Mesothelial cell of epicardium (in vitro differentiated cells): ENCODE measurements at regions not wholly inside any gene's neighbourhood (a gene's known extent, or its start where the extent isn't known, plus 50 kb on each side); places are given as distances from the start of the nearest gene placed in this dataset.

Experiments used
- DNase-seq, 2 experiments: peaks; one replicate each; pipeline ENCODE4 v3.0.0; 2021; ENCODE audit warnings: low spot score in 2 of 2; ENCODE audit not compliant: unreplicated experiment in 2 of 2
- H3K27ac Mint-ChIP-seq: 2 replicates; pipeline ENCODE4 v1.8.0; 2021; ENCODE audit warnings: mixed read lengths
- H3K27me3 Mint-ChIP-seq: 2 replicates; pipeline ENCODE4 v1.8.0; 2021; ENCODE audit warnings: low read depth, mixed read lengths
- H3K36me3 Mint-ChIP-seq: 2 replicates; pipeline ENCODE4 v1.8.0; 2021; ENCODE audit warnings: mixed read lengths
- H3K4me1 Mint-ChIP-seq: 2 replicates; pipeline ENCODE4 v1.8.0; 2021; ENCODE audit warnings: mixed read lengths
- H3K4me3 Mint-ChIP-seq: 2 replicates; pipeline ENCODE4 v1.8.0; 2021; ENCODE audit warnings: mild to moderate bottlenecking, moderate library complexity, mixed read lengths
- H3K9me3 Mint-ChIP-seq: 2 replicates; pipeline ENCODE4 v1.8.0; 2021; ENCODE audit warnings: mixed read lengths
- CTCF ChIP-seq: fragments of 200-600 bp; sonication (generic); IDR thresholded peaks from one replicate; pipeline ENCODE4 v1.5.0; 2021; ENCODE audit warnings: antibody characterized with exemption; ENCODE audit not compliant: unreplicated experiment

DNA sequence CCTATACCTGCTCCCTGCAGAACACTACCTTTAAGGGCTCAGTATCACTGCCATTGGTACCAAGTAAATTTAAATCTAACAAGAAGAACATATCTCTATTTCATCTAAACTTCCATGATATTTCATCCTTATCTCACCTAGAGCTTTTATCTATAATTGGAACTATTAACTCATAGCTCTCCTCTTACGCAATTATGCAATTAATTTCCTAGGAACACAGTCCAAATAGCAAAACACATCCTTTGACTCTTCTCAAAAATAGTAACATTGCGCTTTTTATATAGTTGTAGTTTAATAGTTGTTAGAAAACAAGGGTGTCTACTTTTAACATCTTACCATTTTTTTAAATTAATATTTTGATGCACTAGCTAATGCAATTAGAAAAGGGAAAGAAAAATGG is 986.8 kb upstream of the SLC35B3 start:
- no peaks in the 10 kb centered on the region for H3K36me3 Mint-ChIP-seq
- no peak for DNase-seq
- H3K9me3 Mint-ChIP-seq = no peaks in the 10 kb centered on the region
- peaks cover 35% of the 10 kb centered on the region for H3K4me1 Mint-ChIP-seq
- no peak for TF ChIP-seq CTCF
- no peak overlapping the region for H3K4me3 Mint-ChIP-seq
- H3K27me3 Mint-ChIP-seq = no peaks in the 10 kb centered on the region
- H3K27ac Mint-ChIP-seq = no peak overlapping the region

- peaks cover 25% of the 10 kb centered on the region for H3K4me1 Mint-ChIP-seq
- no peak for DNase-seq
- H3K9me3 Mint-ChIP-seq = no peaks in the 10 kb centered on the region
- TF ChIP-seq CTCF = no peak
- H3K4me3 Mint-ChIP-seq = no peak overlapping the region
- H3K27ac Mint-ChIP-seq = peak overlapping the region; percentile 17
- H3K36me3 Mint-ChIP-seq = no peaks in the 10 kb centered on the region
- H3K27me3 Mint-ChIP-seq = peaks cover 2% of the 10 kb centered on the region
Measured at GRCh38 chr6:9420316-9421015, 985.1 kb upstream of the SLC35B3 start.

DNA sequence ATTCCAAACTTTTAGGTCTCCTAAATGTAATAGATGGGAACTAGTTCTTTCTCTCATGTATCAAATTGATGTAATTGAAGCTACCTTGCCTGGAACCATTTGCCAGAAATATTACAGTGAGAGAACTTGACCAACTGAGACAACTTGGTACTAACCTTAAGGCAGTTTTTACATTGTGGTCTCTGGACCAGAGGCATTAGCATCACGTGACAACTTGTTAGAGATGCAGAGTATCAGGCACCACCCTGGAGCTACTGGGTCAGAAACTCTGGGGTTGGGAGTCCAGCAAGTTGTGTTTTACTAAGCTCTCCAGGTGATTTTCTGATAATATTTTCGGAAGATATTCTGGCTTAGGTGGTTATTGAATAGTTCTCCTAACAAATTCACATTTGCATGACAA is 982.1 kb upstream of the SLC35B3 start:
- peaks cover 2% of the 10 kb centered on the region for H3K27me3 Mint-ChIP-seq
- DNase-seq = no peak
- no peak for TF ChIP-seq CTCF
- H3K9me3 Mint-ChIP-seq = peaks cover 4% of the 10 kb centered on the region
- H3K4me3 Mint-ChIP-seq = no peak overlapping the region
- no peak overlapping the region for H3K27ac Mint-ChIP-seq
- no peaks in the 10 kb centered on the region for H3K36me3 Mint-ChIP-seq
- H3K4me1 Mint-ChIP-seq = peaks cover 21% of the 10 kb centered on the region

GRCh38 chr6:9412951-9413559 is 977.7 kb upstream of the SLC35B3 start:
- no peak for TF ChIP-seq CTCF
- no peak overlapping the region for H3K4me3 Mint-ChIP-seq
- no peaks in the 10 kb centered on the region for H3K36me3 Mint-ChIP-seq
- peaks cover 15% of the 10 kb centered on the region for H3K4me1 Mint-ChIP-seq
- H3K27me3 Mint-ChIP-seq = peaks cover 2% of the 10 kb centered on the region
- no peak for DNase-seq
- peaks cover 10% of the 10 kb centered on the region for H3K9me3 Mint-ChIP-seq
- no peak overlapping the region for H3K27ac Mint-ChIP-seq

DNA sequence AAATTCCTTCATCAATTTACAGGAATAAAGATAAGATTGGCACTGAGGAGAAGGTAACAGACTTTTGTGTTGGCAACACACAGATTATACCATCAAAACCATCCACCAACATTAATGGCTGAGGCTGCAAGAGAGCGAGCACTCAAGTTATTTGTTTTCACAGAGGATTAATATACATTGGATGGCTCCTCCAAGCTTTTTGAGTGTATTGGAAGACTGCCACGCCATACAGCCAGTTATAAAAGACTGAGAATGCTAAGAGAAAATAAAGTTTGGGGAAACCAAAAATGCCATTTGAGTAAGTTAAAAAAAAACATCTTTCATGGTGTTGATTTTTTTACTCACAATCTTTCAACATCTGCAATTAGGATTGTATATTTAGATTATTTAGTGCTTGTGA is 973.8 kb upstream of the SLC35B3 start:
- H3K4me3 Mint-ChIP-seq = no peak overlapping the region
- no peaks in the 10 kb centered on the region for H3K27me3 Mint-ChIP-seq
- no peak overlapping the region for H3K27ac Mint-ChIP-seq
- TF ChIP-seq CTCF = no peak
- peaks cover 23% of the 10 kb centered on the region for H3K4me1 Mint-ChIP-seq
- DNase-seq = no peak
- peaks cover 10% of the 10 kb centered on the region for H3K9me3 Mint-ChIP-seq
- no peaks in the 10 kb centered on the region for H3K36me3 Mint-ChIP-seq
